GM12874 (cell line): ENCODE measurements at regions not wholly inside any gene's neighbourhood (a gene's known extent, or its start where the extent isn't known, plus 50 kb on each side); places are given as distances from the start of the nearest gene placed in this dataset.

Experiments
- TF ChIP-seq, protein P1 (sequence below): IDR thresholded peaks from 2 replicates; pipeline ENCODE4 v1.5.1; 2011; ENCODE audit warnings: low read depth, mild to moderate bottlenecking, control low read depth, low read length, moderate library complexity; ENCODE audit not compliant: insufficient read depth

DNA sequence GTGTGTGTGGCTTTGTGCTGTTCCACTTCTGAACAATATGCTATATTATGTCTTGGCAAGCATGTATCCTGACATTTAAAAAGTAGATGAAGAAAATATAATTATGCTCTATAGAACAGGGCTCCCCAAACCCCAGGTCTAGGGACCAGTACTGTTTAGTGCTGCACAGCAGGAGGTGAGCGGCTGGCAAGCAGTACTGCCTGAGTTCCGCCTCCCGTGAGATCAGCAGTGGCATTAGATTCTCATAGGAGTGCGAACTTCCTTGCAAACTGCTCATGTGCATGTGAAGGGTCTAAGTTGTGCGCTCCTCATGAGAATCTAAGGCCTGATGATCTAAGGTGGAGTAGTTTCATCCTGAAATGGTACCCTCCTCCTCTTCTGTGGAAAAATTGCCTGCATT lies 979.1 kb upstream of the CTNND2 start:
- TF ChIP-seq, protein P1, sequence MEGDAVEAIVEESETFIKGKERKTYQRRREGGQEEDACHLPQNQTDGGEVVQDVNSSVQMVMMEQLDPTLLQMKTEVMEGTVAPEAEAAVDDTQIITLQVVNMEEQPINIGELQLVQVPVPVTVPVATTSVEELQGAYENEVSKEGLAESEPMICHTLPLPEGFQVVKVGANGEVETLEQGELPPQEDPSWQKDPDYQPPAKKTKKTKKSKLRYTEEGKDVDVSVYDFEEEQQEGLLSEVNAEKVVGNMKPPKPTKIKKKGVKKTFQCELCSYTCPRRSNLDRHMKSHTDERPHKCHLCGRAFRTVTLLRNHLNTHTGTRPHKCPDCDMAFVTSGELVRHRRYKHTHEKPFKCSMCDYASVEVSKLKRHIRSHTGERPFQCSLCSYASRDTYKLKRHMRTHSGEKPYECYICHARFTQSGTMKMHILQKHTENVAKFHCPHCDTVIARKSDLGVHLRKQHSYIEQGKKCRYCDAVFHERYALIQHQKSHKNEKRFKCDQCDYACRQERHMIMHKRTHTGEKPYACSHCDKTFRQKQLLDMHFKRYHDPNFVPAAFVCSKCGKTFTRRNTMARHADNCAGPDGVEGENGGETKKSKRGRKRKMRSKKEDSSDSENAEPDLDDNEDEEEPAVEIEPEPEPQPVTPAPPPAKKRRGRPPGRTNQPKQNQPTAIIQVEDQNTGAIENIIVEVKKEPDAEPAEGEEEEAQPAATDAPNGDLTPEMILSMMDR: no peak

DNA sequence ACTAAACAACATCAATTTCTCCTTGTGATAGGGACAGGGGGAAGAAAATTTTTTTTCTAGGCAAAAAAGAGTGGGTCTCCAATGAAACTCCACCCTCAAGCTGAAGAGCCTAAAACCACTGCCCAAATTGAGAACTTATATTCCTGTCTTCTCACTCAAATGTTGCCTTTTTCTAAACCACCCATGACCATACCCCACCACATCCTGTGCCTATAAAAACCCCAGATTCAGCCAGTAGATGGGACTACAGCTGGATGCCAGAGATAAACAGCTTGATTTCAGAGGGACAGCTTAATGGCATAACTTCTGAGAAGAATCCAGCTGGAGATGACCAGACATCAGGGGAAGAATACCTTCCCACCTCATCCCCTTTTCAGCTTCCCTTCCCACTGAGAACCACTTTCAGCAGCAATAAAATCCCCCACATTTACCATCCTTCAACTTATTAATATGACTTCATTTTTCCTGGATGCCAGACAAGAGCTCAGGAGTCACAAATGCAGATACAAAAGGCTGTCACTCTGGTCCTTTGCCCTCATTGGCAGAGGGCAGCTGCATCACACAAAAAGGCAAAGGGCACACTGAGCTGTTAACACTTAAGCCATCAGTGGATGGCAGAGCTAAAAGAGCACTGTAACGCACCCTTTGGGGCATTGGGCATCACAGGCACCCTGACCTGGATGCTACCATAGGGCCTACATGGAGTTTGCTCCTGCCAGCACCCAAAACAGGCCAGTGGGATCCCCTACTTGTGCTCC lies 972.5 kb upstream of the CTNND2 start:
- TF ChIP-seq, protein P1: no peak

DNA sequence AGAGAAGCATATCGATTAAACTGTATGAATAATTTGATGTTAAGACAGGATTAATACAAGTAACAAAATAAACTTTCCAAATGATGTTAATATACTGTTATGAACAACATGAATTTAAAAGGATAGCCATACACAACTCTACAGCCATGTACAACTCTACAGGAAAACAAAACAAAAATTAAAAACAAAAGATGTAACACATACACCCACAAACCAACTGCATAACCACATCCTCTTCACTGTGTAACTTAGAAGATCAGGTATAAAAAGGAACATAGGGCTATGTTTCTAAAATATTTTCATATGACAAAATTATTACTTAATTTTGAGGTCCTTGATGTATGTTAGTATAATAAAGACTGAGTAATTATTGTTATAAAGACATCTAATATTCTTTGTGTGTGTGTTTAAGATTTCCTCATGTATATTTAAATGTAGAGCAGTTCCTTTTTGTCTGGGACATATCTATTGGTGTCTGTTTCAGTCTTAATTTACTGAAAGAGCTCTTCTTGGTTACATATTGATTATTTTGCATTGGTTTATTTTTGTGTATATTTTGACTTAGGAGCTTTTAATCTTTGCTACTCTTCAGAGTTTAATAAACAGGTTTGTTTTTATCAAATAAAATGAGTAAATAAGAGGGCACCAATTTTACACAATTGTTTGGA lies 966.8 kb upstream of the CTNND2 start:
- TF ChIP-seq, protein P1: no peak

DNA sequence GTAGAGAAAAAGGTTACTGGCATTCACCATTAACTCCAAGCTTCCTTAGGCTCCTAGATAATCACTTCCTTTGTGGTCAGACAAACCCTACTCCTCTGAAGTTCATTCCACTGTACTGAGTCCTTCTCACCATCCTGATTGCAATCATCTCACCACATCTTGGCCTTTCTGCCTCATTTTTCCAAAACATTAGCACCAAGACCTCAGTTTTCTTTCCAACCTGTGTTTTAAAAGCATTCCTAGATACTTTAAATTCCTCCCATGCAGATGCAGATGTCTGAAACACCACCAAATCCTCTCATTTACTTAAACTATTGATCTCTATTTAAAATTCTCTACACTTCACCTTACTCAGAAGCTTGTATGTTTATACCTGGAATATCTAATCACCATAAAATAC lies 961.3 kb upstream of the CTNND2 start:
- TF ChIP-seq, protein P1: no peak

DNA sequence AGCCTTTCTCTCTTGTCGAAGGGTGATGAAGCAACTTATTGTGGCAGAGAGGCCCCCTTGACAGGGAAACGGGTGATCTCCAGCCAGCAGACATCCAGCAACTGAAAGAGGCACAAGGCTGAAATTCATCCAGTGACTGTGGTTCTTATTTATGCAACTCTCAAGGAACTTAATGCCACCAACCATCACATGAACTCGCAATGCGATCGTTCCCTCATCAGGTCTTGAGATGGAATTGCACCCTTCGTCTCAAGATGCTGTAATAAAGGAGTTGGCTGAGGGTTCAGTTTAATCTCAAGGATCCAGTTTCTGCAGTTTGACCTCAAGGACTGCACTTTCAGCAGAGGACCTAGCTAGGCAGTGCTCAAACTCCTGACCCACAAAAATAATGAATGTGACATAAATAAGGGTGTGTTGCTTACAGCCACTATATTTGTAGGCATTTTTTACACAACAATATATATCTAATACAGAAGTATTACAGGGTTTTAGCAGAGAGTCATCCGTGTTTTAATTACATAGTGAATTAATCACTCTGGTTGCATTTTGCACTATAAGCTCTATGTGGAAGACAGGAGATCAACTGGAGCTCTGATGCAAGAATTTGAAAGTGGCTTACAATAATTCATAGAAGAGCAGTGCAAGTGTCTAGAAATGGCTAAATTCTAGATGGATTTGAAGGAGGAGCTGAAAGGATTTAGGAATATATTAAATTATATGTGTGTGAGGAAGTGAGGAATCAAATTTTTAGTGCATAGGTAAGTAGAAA lies 957.8 kb upstream of the CTNND2 start:
- TF ChIP-seq, protein P1: no peak

DNA sequence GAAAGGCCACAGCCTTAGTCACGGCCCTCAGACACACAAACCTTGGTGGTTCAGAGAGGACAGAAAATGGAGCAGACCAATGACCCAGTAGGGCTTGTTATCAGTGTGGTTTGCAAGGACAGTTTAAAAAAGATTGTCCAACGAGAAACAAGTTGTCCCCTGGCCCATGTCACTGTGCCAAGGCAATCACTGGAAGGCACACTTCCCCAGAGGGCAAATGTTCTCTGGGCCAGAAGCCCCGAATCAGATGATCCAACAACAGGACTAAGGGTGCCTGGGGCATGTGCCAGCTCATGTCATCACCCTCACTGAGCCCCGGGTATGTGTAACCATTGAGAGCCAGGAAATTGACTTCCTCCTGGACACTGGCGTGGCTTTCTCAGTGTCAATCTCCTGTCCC lies 950.1 kb upstream of the CTNND2 start:
- TF ChIP-seq, protein P1: no peak

DNA sequence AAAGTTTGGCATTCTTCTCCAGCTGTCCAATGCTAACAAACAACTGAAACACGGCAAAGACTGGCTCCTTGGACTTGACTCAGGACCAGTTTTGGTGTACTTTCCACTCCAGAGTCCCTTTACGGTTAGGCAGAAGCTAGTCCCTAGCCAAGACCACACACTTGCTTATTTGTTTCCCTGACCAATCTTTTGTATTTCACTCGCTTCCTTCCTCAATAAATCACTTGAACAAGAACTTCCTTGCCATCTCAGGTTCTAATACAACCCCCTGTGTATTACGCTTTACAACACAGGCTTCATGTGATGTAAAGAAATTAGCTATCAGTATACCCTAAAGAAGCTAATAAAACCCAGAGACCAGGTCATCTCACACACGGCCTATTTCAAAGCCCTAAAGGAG lies 947.5 kb upstream of the CTNND2 start:
- TF ChIP-seq, protein P1: no peak
